ENCODE measurements at regions not wholly inside any gene's neighbourhood (a gene's known extent, or its start where the extent isn't known, plus 50 kb on each side); places are given as distances from the start of the nearest gene placed in this dataset.
A peak's percentile ranks its signal among the peaks of the same experiment; 100 is the strongest.

DNA sequence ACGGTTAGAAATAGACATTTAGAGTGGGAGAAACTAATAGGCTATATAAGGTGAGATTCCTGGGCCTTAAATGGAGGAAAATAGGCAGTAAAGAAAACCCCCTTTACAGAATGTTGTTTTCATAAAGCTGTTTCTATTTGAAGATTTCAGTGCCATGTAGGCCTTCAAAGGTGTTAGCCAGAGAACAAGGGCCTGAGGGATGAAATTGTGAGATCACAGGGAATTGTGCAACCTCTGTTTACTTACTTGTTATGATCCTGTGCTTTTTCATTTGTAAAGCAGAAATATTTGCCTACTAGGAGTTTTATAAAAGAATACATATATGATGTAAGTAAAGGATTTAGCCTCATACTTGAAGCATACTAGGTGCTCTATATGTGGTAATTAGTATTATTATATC is 272.9 kb upstream of the ARX start:
- Histone ChIP-seq H2AFZ (ENCODE audit: low read length) (no peak overlapping the region), H3K27me3 (ENCODE audit: control insufficient read depth in 1 of 2, insufficient read depth in 2 of 2, low read length in 2 of 2) (no peaks in the 10 kb centered on the region), H3K9me3 (ENCODE audit: low read length) (no peaks in the 10 kb centered on the region), H3K9ac (ENCODE audit: insufficient read depth, low read depth, low read length) (no peak overlapping the region), H3K4me2 (ENCODE audit: low read depth, low read length) (no peak overlapping the region), H3K4me3 (replicated peaks in 1 of 3; ENCODE audit: insufficient read depth in 1 of 3, low read depth in 2 of 3, low read length in 3 of 3) (no peak overlapping the region), H3K36me3 (replicated peaks in 1 of 2; ENCODE audit: control insufficient read depth in 1 of 2, insufficient read depth in 2 of 2, low read length in 2 of 2) (no peaks in the 10 kb centered on the region), H3K4me1 (ENCODE audit: insufficient read depth, low read length) (no peaks in the 10 kb centered on the region), H3K27ac (ENCODE audit: extremely low read length, insufficient read depth, low read length) (no peak overlapping the region), H3K79me2 (ENCODE audit: insufficient read depth, low read length) (no peaks in the 10 kb centered on the region), H4K20me1 (ENCODE audit: insufficient read depth, low read length) (no peaks in the 10 kb centered on the region)
- FAIRE-seq, result no peak
- in situ Hi-C loops (cut with HindIII; ENCODE audit: extremely low pct_ligation_motif_present, low pct_unique_long_range_greater_than_20kb) (no loop called here), intact Hi-C loops (cut with micrococcal nuclease; ENCODE audit: unreplicated experiment) (no loop called here)
- ChIA-PET POLR2A (no interaction called here), CTCF (ENCODE audit: low intra/inter-chr PET ratio, low total read pairs) (no interaction called here)
- BruUV-seq (replicated peaks), result no TSS peak
- WGBS (ENCODE audit: low lambda C conversion rate), result 0% methylated on average over 1 of the region's 1 CpG
- DNase-seq (ENCODE audit: low spot score), result no peak
- ATAC-seq, result no peak
- peak; percentile 15 for TF ChIP-seq HNRNPK (IDR thresholded peaks at IDR 0.05; ENCODE audit: low read depth, low read length, poor library complexity, severe bottlenecking)
- TF ChIP-seq, protein P1, sequence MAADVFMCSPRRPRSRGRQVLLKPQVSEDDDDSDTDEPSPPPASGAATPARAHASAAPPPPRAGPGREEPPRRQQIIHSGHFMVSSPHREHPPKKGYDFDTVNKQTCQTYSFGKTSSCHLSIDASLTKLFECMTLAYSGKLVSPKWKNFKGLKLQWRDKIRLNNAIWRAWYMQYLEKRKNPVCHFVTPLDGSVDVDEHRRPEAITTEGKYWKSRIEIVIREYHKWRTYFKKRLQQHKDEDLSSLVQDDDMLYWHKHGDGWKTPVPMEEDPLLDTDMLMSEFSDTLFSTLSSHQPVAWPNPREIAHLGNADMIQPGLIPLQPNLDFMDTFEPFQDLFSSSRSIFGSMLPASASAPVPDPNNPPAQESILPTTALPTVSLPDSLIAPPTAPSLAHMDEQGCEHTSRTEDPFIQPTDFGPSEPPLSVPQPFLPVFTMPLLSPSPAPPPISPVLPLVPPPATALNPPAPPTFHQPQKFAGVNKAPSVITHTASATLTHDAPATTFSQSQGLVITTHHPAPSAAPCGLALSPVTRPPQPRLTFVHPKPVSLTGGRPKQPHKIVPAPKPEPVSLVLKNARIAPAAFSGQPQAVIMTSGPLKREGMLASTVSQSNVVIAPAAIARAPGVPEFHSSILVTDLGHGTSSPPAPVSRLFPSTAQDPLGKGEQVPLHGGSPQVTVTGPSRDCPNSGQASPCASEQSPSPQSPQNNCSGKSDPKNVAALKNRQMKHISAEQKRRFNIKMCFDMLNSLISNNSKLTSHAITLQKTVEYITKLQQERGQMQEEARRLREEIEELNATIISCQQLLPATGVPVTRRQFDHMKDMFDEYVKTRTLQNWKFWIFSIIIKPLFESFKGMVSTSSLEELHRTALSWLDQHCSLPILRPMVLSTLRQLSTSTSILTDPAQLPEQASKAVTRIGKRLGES (CRISPR knock-in tag; IDR thresholded peaks at IDR 0.05; ENCODE audit: borderline replicate concordance), result no peak

DNA sequence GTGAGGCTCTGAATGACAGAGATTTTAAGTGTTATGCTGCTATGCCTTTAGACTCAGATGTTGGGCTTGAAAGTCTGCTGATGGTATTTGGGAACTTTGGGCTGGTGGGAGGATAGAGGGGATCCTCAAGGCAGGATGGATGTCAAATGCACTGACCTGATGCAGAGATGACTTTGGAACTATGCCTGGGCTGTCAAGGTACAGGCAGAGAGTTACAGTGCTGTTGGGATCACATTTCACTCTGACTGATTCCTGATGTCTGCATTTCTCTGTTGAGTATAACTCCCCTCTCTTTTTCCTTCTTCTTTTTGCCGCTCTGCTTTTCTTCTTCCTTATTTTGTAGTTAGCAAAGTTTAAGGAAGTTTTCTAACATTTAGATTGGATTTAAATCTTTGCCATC is 271.8 kb upstream of the ARX start:
- Histone ChIP-seq H3K27me3 (ENCODE audit: control insufficient read depth in 1 of 2, insufficient read depth in 2 of 2, low read length in 2 of 2) (no peaks in the 10 kb centered on the region), H3K4me1 (ENCODE audit: insufficient read depth, low read length) (no peaks in the 10 kb centered on the region), H3K27ac (ENCODE audit: extremely low read length, insufficient read depth, low read length) (no peak overlapping the region), H3K9me3 (ENCODE audit: low read length) (no peaks in the 10 kb centered on the region), H3K4me2 (ENCODE audit: low read depth, low read length) (no peak overlapping the region), H3K4me3 (replicated peaks in 1 of 3; ENCODE audit: insufficient read depth in 1 of 3, low read depth in 2 of 3, low read length in 3 of 3) (no peak overlapping the region), H4K20me1 (ENCODE audit: insufficient read depth, low read length) (no peaks in the 10 kb centered on the region), H2AFZ (ENCODE audit: low read length) (no peak overlapping the region), H3K36me3 (replicated peaks in 1 of 2; ENCODE audit: control insufficient read depth in 1 of 2, insufficient read depth in 2 of 2, low read length in 2 of 2) (no peaks in the 10 kb centered on the region), H3K9ac (ENCODE audit: insufficient read depth, low read depth, low read length) (no peak overlapping the region), H3K79me2 (ENCODE audit: insufficient read depth, low read length) (no peaks in the 10 kb centered on the region)
- FAIRE-seq (no peak), DNase-seq (ENCODE audit: low spot score) (no peak), ATAC-seq (no peak)
- BruUV-seq (replicated peaks), result no TSS peak
- in situ Hi-C loops (cut with HindIII; ENCODE audit: extremely low pct_ligation_motif_present, low pct_unique_long_range_greater_than_20kb) (no loop called here), intact Hi-C loops (cut with micrococcal nuclease; ENCODE audit: unreplicated experiment) (no loop called here)
- 5% methylated on average over 1 of the region's 1 CpG for WGBS (ENCODE audit: low lambda C conversion rate)
- ChIA-PET POLR2A (no interaction called here), CTCF (ENCODE audit: low intra/inter-chr PET ratio, low total read pairs) (no interaction called here)
- TF ChIP-seq, protein P2, sequence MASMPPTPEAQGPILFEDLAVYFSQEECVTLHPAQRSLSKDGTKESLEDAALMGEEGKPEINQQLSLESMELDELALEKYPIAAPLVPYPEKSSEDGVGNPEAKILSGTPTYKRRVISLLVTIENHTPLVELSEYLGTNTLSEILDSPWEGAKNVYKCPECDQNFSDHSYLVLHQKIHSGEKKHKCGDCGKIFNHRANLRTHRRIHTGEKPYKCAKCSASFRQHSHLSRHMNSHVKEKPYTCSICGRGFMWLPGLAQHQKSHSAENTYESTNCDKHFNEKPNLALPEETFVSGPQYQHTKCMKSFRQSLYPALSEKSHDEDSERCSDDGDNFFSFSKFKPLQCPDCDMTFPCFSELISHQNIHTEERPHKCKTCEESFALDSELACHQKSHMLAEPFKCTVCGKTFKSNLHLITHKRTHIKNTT (CRISPR knock-in tag; IDR thresholded peaks at IDR 0.05), result no peak
- TF ChIP-seq MTA3 (CRISPR knock-in tag; IDR thresholded peaks at IDR 0.05), result no peak
- no peak for TF ChIP-seq THAP9 (CRISPR knock-in tag; IDR thresholded peaks at IDR 0.05; ENCODE audit: borderline replicate concordance)
- TF ChIP-seq ZNF124 (CRISPR knock-in tag; IDR thresholded peaks at IDR 0.05), result no peak
- no peak for TF ChIP-seq NFIC (IDR thresholded peaks at IDR 0.05; ENCODE audit: low read length)
- no peak for TF ChIP-seq USF2 (IDR thresholded peaks at IDR 0.05; ENCODE audit: low read depth, low read length)
- no peak for TF ChIP-seq USF2 (CRISPR knock-in tag; IDR thresholded peaks at IDR 0.05; ENCODE audit: borderline replicate concordance)
- TF ChIP-seq ZNF883 (CRISPR knock-in tag; IDR thresholded peaks at IDR 0.05; ENCODE audit: not compliant biosample characterization), result no peak

Measured in HepG2 (cell line).